ENCODE measurements at regions not wholly inside any gene's neighbourhood (a gene's known extent, or its start where the extent isn't known, plus 50 kb on each side); places are given as distances from the start of the nearest gene placed in this dataset.

GRCh38 chr1:89460325-89460724, 64.3 kb upstream of the LRRC8B start:
- TF ChIP-seq CTCF (IDR thresholded peaks at IDR 0.05) (peak; percentile 10; the same call in 1 of the 2 replicates), POLR2AphosphoS5 (IDR thresholded peaks at IDR 0.05; ENCODE audit: low read depth, low read length) (no peak), REST (IDR thresholded peaks at IDR 0.05; ENCODE audit: insufficient read depth in 1 of 2, low read depth in 2 of 2, low read length in 1 of 2) (no peak)

Data from Panc1 (cell line).